ENCODE measurements at regions not wholly inside any gene's neighbourhood (a gene's known extent, or its start where the extent isn't known, plus 50 kb on each side); places are given as distances from the start of the nearest gene placed in this dataset.
"Not testable (repeated sequence)": the region's sequence is repeated elsewhere in the genome, so short reads cannot be mapped to it uniquely, and the experiment has no call there.

DNA sequence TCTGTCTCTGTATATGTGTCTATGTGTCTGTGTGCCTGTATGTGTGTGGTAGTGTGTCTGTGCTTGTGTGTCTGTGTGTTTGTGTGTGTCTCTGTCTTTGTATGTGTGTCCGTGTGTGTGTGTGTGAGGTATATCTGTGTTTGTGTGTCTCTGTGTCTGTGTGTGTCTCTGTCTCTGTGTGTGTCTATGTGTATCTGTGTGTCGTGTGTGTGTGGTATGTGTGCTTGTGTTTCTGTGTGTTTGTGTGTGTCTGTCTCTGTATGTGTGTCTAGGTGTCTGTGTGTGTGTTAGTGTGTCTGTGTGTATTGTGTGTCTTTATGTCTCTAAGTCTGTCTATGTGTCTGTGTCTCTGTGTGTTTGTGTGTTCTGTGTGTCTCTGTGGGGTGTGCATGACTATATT lies 158.6 kb downstream of the TMEM121 start (continued):
- TF ChIP-seq EZH2 (IDR thresholded peaks at IDR 0.05; ENCODE audit: low read depth, unreplicated experiment) (no peak), ZNF331 (CRISPR knock-in tag; IDR thresholded peaks at IDR 0.05; ENCODE audit: low read depth) (no peak)

DNA sequence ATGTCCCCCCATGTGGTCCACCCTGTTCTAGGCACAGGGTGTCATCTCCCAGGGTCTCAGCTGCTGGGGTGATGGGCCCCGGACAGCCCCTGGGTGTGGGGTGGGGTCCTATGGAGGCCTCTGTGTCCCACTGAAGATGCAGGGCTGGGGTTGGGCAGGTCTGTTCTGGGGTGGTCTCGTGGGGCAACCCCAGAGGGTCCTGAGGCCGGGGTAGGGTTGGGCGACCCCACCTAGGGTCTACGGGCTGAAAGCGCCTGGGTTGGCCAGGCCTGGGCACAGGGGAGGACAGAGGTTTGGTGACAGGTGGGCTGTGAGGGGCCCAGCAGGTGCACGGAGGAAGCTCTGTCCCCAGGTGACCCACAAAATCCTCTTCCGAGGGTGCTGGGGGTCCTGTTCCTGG lies 159.2 kb downstream of the TMEM121 start:
- H3K4me3 Mint-ChIP-seq; H3F3A ChIP-seq (replicated peaks; ENCODE audit: low read depth); H3K4me1 Mint-ChIP-seq; H2AFZ ChIP-seq; H3K27me3 ChIP-seq (ENCODE audit: insufficient read depth); H3K27ac ChIP-seq (ENCODE audit: low read depth); H3K4me1 ChIP-seq (ENCODE audit: insufficient read depth); H3K4me3 ChIP-seq; ATAC-seq; H3K79me2 ChIP-seq (replicated peaks; ENCODE audit: insufficient read depth); H4K20me1 ChIP-seq (replicated peaks; ENCODE audit: insufficient read depth); H3K4me2 ChIP-seq; H3K9me2 ChIP-seq (ENCODE audit: insufficient read depth); H3K36me3 ChIP-seq (ENCODE audit: insufficient read depth); H3K27ac Mint-ChIP-seq; H3K27me3 Mint-ChIP-seq (ENCODE audit: insufficient read depth, low read depth, poor library complexity); DNase-seq (ENCODE audit: low spot score): not testable (repeated sequence)
- peaks cover 33% of the 10 kb centered on the region for H3K36me3 Mint-ChIP-seq (ENCODE audit: low read depth)
- peaks cover 60% of the 10 kb centered on the region for H3K9me3 Mint-ChIP-seq

DNA sequence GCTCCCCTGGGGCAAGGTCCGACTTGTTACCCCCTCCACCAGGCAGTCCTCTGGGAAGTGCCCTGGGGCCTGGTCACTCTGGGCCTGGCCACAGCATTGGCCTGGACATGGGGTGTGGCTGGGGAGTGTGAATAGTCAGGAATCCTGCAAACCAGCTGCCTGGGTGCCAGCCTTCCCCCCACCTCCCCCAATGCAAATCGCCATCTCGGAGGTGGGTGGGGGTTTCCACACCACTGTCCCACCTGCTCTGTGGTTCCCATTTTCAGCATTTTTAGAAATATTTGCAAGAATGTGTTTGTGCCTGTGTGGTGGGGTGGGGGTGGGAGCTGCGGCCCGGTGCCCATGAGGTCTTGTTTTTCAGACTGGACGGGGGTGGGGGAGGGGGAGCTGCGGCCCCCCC lies 159.7 kb downstream of the TMEM121 start:
- DNase-seq (ENCODE audit: low spot score); H3K27me3 Mint-ChIP-seq (ENCODE audit: insufficient read depth, low read depth, poor library complexity); H3K79me2 ChIP-seq (replicated peaks; ENCODE audit: insufficient read depth); H2AFZ ChIP-seq; H3K27ac Mint-ChIP-seq; H3K4me1 ChIP-seq (ENCODE audit: insufficient read depth); H3K9me2 ChIP-seq (ENCODE audit: insufficient read depth); ATAC-seq; H4K20me1 ChIP-seq (replicated peaks; ENCODE audit: insufficient read depth); H3K4me2 ChIP-seq; H3K36me3 ChIP-seq (ENCODE audit: insufficient read depth); H3K4me1 Mint-ChIP-seq; H3K4me3 Mint-ChIP-seq; H3K4me3 ChIP-seq; H3K27ac ChIP-seq (ENCODE audit: low read depth); H3F3A ChIP-seq (replicated peaks; ENCODE audit: low read depth); H3K27me3 ChIP-seq (ENCODE audit: insufficient read depth): not testable (repeated sequence)
- Mint-ChIP-seq H3K36me3 (ENCODE audit: low read depth) (peaks cover 37% of the 10 kb centered on the region), H3K9me3 (peaks cover 64% of the 10 kb centered on the region)

DNA sequence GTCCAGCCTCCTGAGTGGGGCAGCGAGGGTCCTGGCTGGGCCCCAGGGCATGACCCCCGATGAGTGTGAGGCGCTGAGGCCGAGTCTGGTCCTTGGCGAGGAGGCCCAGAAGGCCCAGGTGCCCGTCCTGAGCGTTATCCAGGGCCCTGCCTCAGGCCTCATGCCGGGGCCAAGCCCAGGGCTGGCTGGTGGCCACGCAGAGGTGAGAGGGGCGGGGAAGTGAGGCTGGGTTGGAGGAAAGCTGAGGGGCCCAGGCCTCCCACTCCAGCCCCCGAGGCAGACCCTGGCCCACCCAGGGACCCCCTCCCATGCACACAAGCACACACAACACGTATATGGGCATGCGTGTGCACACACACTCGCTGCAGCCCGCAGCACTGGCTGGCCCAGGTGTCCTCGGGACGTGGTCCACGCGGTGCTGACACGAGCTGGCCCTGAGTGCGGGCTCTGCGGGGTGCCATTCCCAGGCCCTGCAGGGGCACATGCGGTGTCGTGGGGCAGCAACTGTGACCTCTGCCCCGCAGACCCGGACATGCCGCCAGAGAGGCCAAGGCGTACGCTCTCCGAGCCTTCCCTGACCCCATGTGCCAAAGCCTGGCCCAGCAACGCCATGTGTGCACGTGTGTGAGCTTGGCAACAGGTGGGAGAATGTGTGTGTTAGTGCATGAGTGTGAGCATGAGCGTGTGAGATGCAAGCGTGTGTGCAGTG lies 160.2 kb downstream of the TMEM121 start:
- H3K4me1 Mint-ChIP-seq; H2AFZ ChIP-seq; H3K27me3 Mint-ChIP-seq (ENCODE audit: insufficient read depth, low read depth, poor library complexity); H3F3A ChIP-seq (replicated peaks; ENCODE audit: low read depth); H4K20me1 ChIP-seq (replicated peaks; ENCODE audit: insufficient read depth); H3K4me1 ChIP-seq (ENCODE audit: insufficient read depth); H3K36me3 ChIP-seq (ENCODE audit: insufficient read depth); H3K79me2 ChIP-seq (replicated peaks; ENCODE audit: insufficient read depth); H3K4me2 ChIP-seq; DNase-seq (ENCODE audit: low spot score); H3K27me3 ChIP-seq (ENCODE audit: insufficient read depth); H3K4me3 ChIP-seq; H3K27ac ChIP-seq (ENCODE audit: low read depth); ATAC-seq; H3K27ac Mint-ChIP-seq; H3K4me3 Mint-ChIP-seq; H3K9me2 ChIP-seq (ENCODE audit: insufficient read depth): not testable (repeated sequence)
- Mint-ChIP-seq H3K36me3 (ENCODE audit: low read depth) (peaks cover 37% of the 10 kb centered on the region), H3K9me3 (peaks cover 65% of the 10 kb centered on the region)

DNA sequence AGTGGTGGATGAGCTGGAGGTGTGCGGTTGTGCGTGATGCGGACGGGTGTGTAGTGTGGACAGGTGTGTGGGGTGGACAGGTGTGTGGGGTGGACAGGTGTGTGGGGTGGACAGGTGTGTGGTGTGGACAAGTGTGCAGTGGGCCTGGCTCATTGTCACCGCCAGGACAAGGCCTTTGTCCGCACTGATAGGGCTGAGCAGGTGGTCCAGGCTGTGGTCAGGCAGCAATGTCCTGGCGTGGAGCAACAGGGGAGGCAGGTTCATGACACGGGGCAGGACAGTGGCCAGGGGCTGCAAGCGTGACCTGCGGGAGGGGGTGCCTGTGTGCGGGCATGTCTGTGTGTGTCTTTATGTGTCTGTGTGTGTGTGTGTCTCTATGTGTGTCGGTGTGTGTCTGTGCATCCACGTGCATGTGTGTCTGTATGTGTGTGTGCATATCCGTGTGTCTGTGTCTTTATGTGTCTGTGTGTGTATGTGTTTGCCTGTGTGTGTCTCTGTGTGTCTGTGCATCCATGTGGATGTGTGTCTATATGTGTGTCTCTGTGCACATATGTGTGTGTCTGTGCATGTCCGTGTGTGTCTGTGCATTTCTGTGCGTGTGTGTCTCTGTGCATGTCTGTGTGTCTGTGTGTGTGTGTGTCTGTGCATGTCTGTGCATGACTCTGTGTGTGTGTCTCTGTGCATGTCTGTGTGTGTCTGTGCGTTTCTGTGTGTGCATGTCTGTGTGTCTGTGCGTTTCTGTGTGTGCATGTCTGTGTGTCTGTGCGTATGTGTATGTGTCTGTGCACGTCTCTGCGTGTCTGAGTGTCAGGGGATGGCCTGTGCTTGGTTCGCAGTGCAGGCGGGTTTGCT lies 161.0 kb downstream of the TMEM121 start:
- not testable (repeated sequence) for H3K79me2 ChIP-seq (replicated peaks; ENCODE audit: insufficient read depth); H2AFZ ChIP-seq; H4K20me1 ChIP-seq (replicated peaks; ENCODE audit: insufficient read depth); H3K9me2 ChIP-seq (ENCODE audit: insufficient read depth); DNase-seq (ENCODE audit: low spot score); H3K4me3 Mint-ChIP-seq; H3K4me1 ChIP-seq (ENCODE audit: insufficient read depth); H3K27ac ChIP-seq (ENCODE audit: low read depth); H3K4me3 ChIP-seq; H3K27me3 ChIP-seq (ENCODE audit: insufficient read depth); H3K27ac Mint-ChIP-seq; H3K36me3 ChIP-seq (ENCODE audit: insufficient read depth); H3K4me2 ChIP-seq; H3K4me1 Mint-ChIP-seq; H3K27me3 Mint-ChIP-seq (ENCODE audit: insufficient read depth, low read depth, poor library complexity); H3F3A ChIP-seq (replicated peaks; ENCODE audit: low read depth); ATAC-seq
- Mint-ChIP-seq H3K36me3 (ENCODE audit: low read depth) (peaks cover 35% of the 10 kb centered on the region), H3K9me3 (peaks cover 63% of the 10 kb centered on the region)

DNA sequence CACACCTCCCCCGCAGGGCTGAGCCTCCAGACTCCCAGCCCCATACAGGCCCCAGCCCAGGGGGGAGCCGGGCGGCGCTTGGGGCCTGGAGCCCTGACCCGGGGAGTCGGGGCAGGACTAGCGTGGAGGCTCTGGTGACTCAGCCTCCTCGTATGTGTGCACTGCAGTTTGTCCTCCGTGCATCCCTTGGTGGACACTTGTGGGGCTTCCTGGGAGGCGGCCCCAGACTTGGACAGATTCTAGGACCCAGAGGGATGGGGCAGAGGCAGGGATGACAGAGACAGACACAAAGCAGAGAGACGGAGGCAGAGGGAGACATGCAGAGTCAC lies 161.6 kb downstream of the TMEM121 start:
- H4K20me1 ChIP-seq (replicated peaks; ENCODE audit: insufficient read depth); H3K4me1 Mint-ChIP-seq; H3K36me3 ChIP-seq (ENCODE audit: insufficient read depth); H3F3A ChIP-seq (replicated peaks; ENCODE audit: low read depth); H2AFZ ChIP-seq; H3K4me2 ChIP-seq; H3K79me2 ChIP-seq (replicated peaks; ENCODE audit: insufficient read depth); H3K27ac Mint-ChIP-seq; H3K4me3 ChIP-seq; H3K4me3 Mint-ChIP-seq; H3K27ac ChIP-seq (ENCODE audit: low read depth); H3K27me3 ChIP-seq (ENCODE audit: insufficient read depth); H3K27me3 Mint-ChIP-seq (ENCODE audit: insufficient read depth, low read depth, poor library complexity); DNase-seq (ENCODE audit: low spot score); H3K4me1 ChIP-seq (ENCODE audit: insufficient read depth); H3K9me2 ChIP-seq (ENCODE audit: insufficient read depth); ATAC-seq: not testable (repeated sequence)
- Mint-ChIP-seq H3K9me3 (peaks cover 60% of the 10 kb centered on the region), H3K36me3 (ENCODE audit: low read depth) (peaks cover 33% of the 10 kb centered on the region)
